Activated CD8-positive, alpha-beta memory T cell treated with anti-CD3 and anti-CD28 coated beads for 1 hour (primary cell): ENCODE measurements at regions not wholly inside any gene's neighbourhood (a gene's known extent, or its start where the extent isn't known, plus 50 kb on each side); places are given as distances from the start of the nearest gene placed in this dataset.
"Not testable (repeated sequence)": the region's sequence is repeated elsewhere in the genome, so short reads cannot be mapped to it uniquely, and the experiment has no call there.

ENCODE experiments used
- DNase-seq, 2 donors: peaks; one replicate each; pipeline ENCODE4 v3.0.0-alpha.2; 2020; ENCODE audit warnings: low read depth in 1 of 2; ENCODE audit errors: extremely low read depth in 1 of 2

GRCh38 chr1:146654763-146655162, 283.4 kb upstream of the NBPF12 start:
- not testable (repeated sequence) for DNase-seq

GRCh38 chr1:146645978-146646604, 292.0 kb upstream of the NBPF12 start:
- not testable (repeated sequence) for DNase-seq

DNA sequence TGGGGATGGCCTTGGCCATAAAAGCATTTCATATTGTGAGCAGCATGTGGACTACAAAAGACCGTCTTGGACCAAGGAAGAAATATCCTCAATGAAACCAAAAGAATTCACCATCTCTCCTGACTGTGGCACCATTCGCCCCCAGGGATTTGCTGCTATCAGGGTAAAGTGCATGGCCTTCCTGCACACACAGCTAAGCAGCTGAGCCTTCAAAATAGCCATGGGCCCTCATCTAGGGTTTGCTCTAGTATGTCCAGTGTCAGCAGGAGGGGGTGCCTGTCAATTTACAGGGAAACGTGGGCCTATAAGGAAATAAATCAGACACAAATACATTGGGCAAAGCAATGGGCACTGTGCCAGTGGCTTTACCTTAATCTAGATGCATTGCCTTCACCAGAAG, 296.6 kb upstream of the NBPF12 start:
- DNase-seq: not testable (repeated sequence)

GRCh38 chr1:146640671-146641070, 297.5 kb upstream of the NBPF12 start:
- not testable (repeated sequence) for DNase-seq

DNA sequence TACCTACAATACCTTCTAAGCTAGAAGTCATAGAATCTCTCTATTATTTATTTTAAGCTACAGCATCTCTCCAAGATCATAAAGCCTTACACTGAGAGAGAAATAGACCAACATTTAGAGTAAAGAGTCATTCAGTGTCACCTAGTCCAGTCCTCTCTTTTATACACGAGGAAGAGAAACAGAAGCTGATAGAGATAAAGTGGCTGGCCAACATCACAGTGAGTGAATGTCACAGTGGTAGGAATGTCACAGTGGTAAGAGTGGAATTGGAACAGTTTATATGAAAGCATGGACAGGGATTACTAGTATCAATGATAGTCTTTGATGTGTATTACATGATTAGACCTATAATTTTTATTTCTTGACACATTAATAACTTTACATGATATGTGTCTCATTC, 307.8 kb upstream of the NBPF12 start:
- not testable (repeated sequence) for DNase-seq

GRCh38 chr1:146618582-146618981, 319.5 kb upstream of the NBPF12 start:
- DNase-seq: not testable (repeated sequence)

- not testable (repeated sequence) for DNase-seq
Observed at GRCh38 chr1:146604681-146605080, 333.4 kb upstream of the NBPF12 start.

DNA sequence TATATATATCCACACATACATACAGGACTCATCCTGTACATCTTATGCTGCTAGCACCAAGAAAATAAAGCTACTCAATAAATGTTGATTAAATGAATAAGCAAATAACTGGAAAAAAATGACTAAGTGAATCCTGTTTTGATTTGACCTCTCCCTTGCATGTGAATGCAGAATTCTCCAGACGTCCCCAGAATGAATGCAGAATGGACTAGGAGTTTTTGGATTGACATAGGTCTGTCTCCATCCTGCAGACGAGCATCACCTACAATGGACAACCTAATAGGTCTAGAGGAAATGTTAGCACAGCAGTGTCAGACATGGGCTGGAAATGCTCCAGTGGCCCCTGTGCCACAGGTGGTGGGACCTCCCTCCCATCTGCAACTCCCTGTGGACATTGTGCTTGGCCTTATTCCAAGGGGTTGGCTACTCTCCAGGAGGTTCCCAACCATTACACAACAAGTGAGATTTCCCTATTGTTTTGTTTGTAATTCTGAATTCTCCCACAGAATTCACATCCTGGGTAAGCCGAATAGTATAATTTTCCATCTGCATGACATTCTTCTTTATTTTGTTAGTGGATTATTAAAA, 337.3 kb upstream of the NBPF12 start:
- DNase-seq: not testable (repeated sequence)

DNA sequence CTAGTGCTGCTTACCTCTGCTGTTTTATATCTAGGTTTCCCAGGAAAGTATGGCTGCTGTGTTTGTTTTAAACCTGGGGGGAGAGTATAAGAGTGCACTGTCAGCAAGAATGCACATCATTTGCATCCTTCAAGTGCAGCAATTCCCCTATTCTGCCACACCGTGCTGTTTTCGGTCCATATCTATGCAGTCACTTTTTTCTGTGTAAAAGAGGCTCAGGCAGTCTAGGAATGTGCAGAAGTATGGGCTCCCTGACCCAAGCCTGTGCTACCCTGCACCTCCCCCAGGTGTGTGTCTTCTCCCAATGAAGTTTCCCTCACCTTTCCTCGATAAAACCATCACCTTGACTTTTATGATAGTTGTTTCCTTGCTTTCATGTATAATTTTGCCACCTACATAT, 338.2 kb upstream of the NBPF12 start:
- DNase-seq: not testable (repeated sequence)

- DNase-seq: not testable (repeated sequence)
Observed at GRCh38 chr1:146581229-146581628, 352.4 kb upstream of the NOTCH2NLA start.

GRCh38 chr1:146567541-146567940, 338.7 kb upstream of the NOTCH2NLA start:
- DNase-seq: not testable (repeated sequence)

- DNase-seq: not testable (repeated sequence)
Observed at GRCh38 chr1:146558032-146558431, 329.2 kb upstream of the NOTCH2NLA start.

DNA sequence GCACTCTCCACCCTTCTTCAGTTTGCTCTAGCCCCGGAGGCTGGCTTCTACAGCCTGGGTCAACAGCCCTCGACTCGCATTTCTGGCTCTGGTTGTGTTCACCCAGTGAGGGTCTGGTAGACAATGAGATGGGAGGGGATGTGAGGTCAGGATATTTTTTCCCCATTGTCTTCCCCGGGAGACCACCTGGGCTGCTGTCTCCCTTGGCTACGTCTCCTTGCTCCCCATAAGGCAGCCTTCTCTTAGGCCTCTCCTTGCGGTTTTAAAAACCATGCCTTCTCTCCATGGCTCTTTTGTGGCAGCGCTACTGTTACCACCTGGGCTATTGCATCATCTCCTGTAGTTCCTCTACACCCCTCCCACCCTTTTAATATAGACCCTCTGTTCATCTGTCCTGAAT, 327.6 kb upstream of the NOTCH2NLA start:
- DNase-seq: not testable (repeated sequence)

GRCh38 chr1:146552414-146552813, 323.6 kb upstream of the NOTCH2NLA start:
- not testable (repeated sequence) for DNase-seq

DNA sequence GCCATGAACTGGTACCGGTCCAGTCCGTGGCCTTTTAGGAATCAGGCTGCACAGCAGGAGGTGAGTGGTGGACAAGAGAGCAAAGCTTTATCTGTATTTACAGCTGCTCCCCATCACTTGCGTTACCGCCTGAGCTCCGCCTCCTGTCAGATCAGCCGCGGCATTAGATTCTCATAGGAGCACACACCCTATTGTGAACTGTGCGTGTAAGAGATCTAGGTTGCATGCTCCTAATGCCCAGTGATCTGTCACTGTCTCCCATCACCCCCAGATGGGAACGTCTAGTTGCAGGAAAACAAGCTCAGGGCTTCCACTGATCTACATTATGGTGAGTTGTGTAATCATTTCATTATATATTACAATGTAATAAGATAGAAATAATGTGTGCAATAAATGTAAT, 319.9 kb upstream of the NOTCH2NLA start:
- DNase-seq: not testable (repeated sequence)

DNA sequence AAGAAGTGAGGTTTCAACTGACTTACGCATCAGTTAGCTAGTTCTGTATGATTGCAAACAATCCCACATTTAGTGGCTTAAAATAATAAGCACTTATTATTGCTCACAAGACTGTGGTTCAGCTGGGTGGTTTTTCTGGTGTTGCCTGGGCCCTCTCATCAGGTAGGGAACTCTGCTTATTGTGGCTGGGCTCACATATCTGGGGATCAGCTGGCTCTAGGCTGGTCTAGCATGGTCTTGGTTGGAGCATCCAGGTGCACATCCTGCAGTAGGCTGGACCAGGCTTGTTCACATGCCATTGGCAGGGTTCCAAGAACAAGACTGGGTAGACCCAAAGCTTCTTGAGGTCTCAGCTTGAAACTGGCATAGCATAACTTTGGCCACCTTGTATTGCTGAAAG, 317.4 kb upstream of the NOTCH2NLA start:
- DNase-seq: not testable (repeated sequence)

DNA sequence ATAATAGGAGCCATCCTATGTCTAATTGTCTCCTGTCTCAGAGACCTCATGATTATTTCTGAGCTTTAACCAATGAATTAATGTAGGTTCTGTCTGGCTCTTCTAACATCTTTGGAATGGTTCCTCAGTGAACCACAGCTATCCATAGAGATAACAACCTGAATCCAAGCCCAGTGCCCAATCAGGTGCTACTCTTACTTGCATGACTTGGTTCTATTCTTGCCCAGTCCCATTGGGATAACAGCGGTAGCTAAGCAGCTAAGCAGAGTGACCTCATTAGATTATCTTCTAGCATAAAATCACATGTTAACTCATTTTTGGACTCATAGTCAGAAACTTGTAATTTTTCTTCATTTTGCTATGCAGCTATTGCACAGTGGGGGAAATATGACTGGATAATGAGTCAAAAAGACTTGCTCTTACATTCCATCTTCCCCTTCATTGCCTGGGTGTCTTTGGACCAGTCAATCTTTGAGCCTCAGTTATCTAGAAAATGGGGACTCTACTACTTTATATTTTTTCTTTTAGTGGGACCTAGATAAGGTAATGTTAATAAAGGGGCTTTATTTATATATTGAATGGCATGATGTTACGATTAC, 309.1 kb upstream of the NOTCH2NLA start:
- DNase-seq: not testable (repeated sequence)

- DNase-seq: not testable (repeated sequence)
Observed at GRCh38 chr1:146536028-146536427, 307.2 kb upstream of the NOTCH2NLA start.

- not testable (repeated sequence) for DNase-seq
Observed at GRCh38 chr1:146535575-146535974, 306.8 kb upstream of the NOTCH2NLA start.

DNA sequence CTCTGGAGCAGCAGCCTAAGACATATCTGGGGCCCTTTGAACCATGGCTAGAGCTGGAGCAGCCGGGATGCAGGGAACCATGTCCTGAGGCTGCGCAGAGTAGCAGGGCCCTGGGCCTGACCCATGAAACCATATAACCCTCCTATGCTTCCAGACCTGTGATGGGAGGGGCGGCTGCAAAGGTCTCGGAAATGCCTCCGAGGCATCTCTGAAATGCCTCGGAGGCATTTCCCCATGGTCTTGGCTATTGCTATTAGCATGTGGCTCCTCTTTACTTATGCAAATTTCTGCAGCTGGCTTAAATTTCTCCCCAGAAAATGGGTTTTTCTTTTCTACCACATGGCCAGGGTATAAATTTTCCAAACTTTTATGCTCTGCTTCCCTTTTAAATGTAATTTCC, 302.1 kb upstream of the NOTCH2NLA start:
- not testable (repeated sequence) for DNase-seq

GRCh38 chr1:146522812-146523211, 294.0 kb upstream of the NOTCH2NLA start:
- not testable (repeated sequence) for DNase-seq

- not testable (repeated sequence) for DNase-seq
Observed at GRCh38 chr1:146522345-146522744, 293.5 kb upstream of the NOTCH2NLA start.
